H1 (cell line): ENCODE measurements at regions not wholly inside any gene's neighbourhood (a gene's known extent, or its start where the extent isn't known, plus 50 kb on each side); places are given as distances from the start of the nearest gene placed in this dataset.

Experiments
- BACH1 ChIP-seq: IDR thresholded peaks from 2 replicates; pipeline ENCODE4 v1.6.1; 2012; ENCODE audit warnings: low read length, improper control_type of control experiment
- BCL11A ChIP-seq, 2 experiments: IDR thresholded peaks; one replicate each; pipeline ENCODE4 v1.6.1; 2011; ENCODE audit warnings: low read depth in 2 of 2, low read length in 2 of 2, mild to moderate bottlenecking in 2 of 2
- CBX8 ChIP-seq: fragments of 300-800, 300-1000 bp; sonication (generic); IDR thresholded peaks from 2 replicates; pipeline ENCODE4 v1.7.1; 2016; ENCODE audit warnings: low read depth, low read length, borderline replicate concordance
- CEBPB ChIP-seq: IDR thresholded peaks from 2 replicates; pipeline ENCODE4 v1.6.1; 2012; ENCODE audit warnings: low read depth, low read length
- CHD1 ChIP-seq: IDR thresholded peaks from 2 replicates; pipeline ENCODE4 v1.6.1; 2012; ENCODE audit warnings: low read depth, low read length, improper control_type of control experiment
- CHD2 ChIP-seq: IDR thresholded peaks from 2 replicates; pipeline ENCODE4 v1.6.1; 2012; ENCODE audit warnings: low read length, improper control_type of control experiment
- CTBP2 ChIP-seq: IDR thresholded peaks from 2 replicates; pipeline ENCODE4 v1.7.0; 2011; ENCODE audit warnings: borderline replicate concordance, mild to moderate bottlenecking, moderate library complexity, mixed read lengths, low read length; ENCODE audit not compliant: insufficient read depth, insufficient read length
- EP300 ChIP-seq, 2 experiments: IDR thresholded peaks; 1 replicate in 1 of 2; 2 replicates in 1 of 2; pipeline ENCODE4 v1.6.1; 2011 to 2012; ENCODE audit warnings: low read depth in 2 of 2, low read length in 2 of 2, mild to moderate bottlenecking in 2 of 2, borderline replicate concordance in 1 of 2, inconsistent platforms in 1 of 2, moderate library complexity in 1 of 2
- GTF2F1 ChIP-seq: IDR thresholded peaks from 2 replicates; pipeline ENCODE4 v1.6.1; 2012; ENCODE audit warnings: low read depth, low read length, improper control_type of control experiment, borderline replicate concordance
- HDAC6 ChIP-seq: IDR thresholded peaks from one replicate; pipeline ENCODE4 v1.7.1; 2012; ENCODE audit warnings: low read depth, mild to moderate bottlenecking, inconsistent platforms, low read length, moderate library complexity
- KDM4A ChIP-seq: IDR thresholded peaks from one replicate; pipeline ENCODE4 v1.7.1; 2012; ENCODE audit warnings: low read depth, mild to moderate bottlenecking, moderate library complexity, low read length, inconsistent platforms; ENCODE audit not compliant: severe bottlenecking
- MAFK ChIP-seq: IDR thresholded peaks from 2 replicates; pipeline ENCODE4 v1.6.1; 2012; ENCODE audit warnings: low read depth, mild to moderate bottlenecking, improper control_type of control experiment, low read length
- MAX ChIP-seq: IDR thresholded peaks from 2 replicates; pipeline ENCODE4 v1.6.1; 2012; ENCODE audit warnings: inconsistent platforms
- POLR2A ChIP-seq, 2 experiments: IDR thresholded peaks; 1 replicate in 1 of 2; 2 replicates in 1 of 2; pipeline ENCODE4 v1.6.1; 2011; ENCODE audit warnings: low read depth in 2 of 2, low read length in 2 of 2, mild to moderate bottlenecking in 2 of 2; ENCODE audit errors: control extremely low read depth in 1 of 2
- POLR2AphosphoS5 ChIP-seq: IDR thresholded peaks from 2 replicates; pipeline ENCODE4 v1.6.1; 2011; ENCODE audit warnings: low read depth, low read length
- RBBP5 ChIP-seq: IDR thresholded peaks from 2 replicates; pipeline ENCODE4 v1.7.1; 2012; ENCODE audit warnings: low read depth, mild to moderate bottlenecking, inconsistent platforms, low read length, moderate library complexity, borderline replicate concordance
- RNF2 ChIP-seq: fragments of 200-900, 300-1000 bp; sonication (generic); IDR thresholded peaks from 2 replicates; pipeline ENCODE4 v1.7.1; 2016; ENCODE audit warnings: borderline replicate concordance, low read depth, mild to moderate bottlenecking, antibody characterized with exemption, low read length; ENCODE audit not compliant: poor library complexity, severe bottlenecking; ENCODE audit errors: missing control alignments
- RXRA ChIP-seq: IDR thresholded peaks from 2 replicates; pipeline ENCODE4 v1.6.1; 2011; ENCODE audit warnings: low read depth, mild to moderate bottlenecking, low read length, moderate library complexity; ENCODE audit not compliant: insufficient read depth
- SP1 ChIP-seq: IDR thresholded peaks from 2 replicates; pipeline ENCODE4 v1.6.1; 2011; ENCODE audit warnings: low read depth, low read length
- SP4 ChIP-seq: IDR thresholded peaks from 2 replicates; pipeline ENCODE4 v1.6.1; 2012; ENCODE audit warnings: low read length, inconsistent platforms
- TAF1 ChIP-seq: IDR thresholded peaks from 2 replicates; pipeline ENCODE4 v1.6.1; 2011; ENCODE audit warnings: mild to moderate bottlenecking, low read depth, low read length
- TAF7 ChIP-seq: optimal IDR thresholded peaks from 2 replicates; pipeline ENCODE3; 2011; ENCODE audit warnings: low read depth, mild to moderate bottlenecking, inconsistent platforms, low read length, moderate library complexity, borderline replicate concordance
- TBP ChIP-seq: IDR thresholded peaks from 2 replicates; pipeline ENCODE4 v1.6.1; 2011; ENCODE audit warnings: low read depth, low read length, improper control_type of control experiment
- TEAD4 ChIP-seq: IDR thresholded peaks from 2 replicates; pipeline ENCODE4 v1.6.1; 2012; ENCODE audit warnings: low read depth, low read length, inconsistent platforms, mixed read lengths
- TF ChIP-seq, protein P1 (sequence below): IDR thresholded peaks from 2 replicates; pipeline ENCODE4 v1.6.1; 2012; ENCODE audit warnings: low read length, inconsistent platforms

DNA sequence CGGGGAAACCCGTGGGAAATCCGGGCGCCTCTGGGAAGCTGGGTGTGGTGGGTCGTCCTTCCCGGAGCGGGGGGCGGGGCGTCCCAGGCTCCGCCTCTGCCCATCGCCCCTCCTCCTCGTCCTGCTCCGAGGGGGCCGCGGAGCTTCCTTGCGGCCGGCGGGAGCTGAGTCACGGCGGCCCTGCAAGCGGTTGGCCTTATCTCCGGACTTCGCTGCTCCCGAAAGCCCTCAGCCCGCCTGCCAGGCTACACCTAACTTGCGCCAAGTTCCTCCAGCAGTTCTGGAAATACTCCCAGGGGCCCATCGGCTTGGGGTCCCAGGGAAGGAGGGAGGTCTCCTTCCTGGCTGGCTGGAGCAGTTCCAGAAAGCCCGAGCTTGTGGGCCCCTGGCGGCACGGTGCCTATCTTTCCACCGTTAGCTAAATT is 54.1 kb upstream of the CDKN2AIPNL start (continued):
- TF ChIP-seq KDM4A = peak; percentile 42
- no peak for TF ChIP-seq CHD2
- no peak for TF ChIP-seq CEBPB
- no peak for TF ChIP-seq CTBP2
- TF ChIP-seq RNF2 = no peak
- TF ChIP-seq SP1 = no peak
- peak in 1 of 2 experiments; percentile 57; a peak in 1 of 3 replicates for TF ChIP-seq POLR2A (IDR thresholded peaks at IDR 0.05; ENCODE audit: control extremely low read depth in 1 of 2, low read depth in 2 of 2, low read length in 2 of 2)
- peak; percentile 59; the same call in 1 of the 2 replicates for TF ChIP-seq MAFK
- TF ChIP-seq HDAC6 = no peak
- TF ChIP-seq TAF1 = peak; percentile 74
- TF ChIP-seq EP300 (IDR thresholded peaks at IDR 0.05; ENCODE audit: borderline replicate concordance in 1 of 2, low read depth in 2 of 2, low read length in 2 of 2) = no peak
- peak; percentile 37 for TF ChIP-seq TAF7
- TF ChIP-seq BCL11A (IDR thresholded peaks at IDR 0.05; ENCODE audit: low read depth in 2 of 2, low read length in 2 of 2) = no peak
- peak; percentile 55 for TF ChIP-seq POLR2AphosphoS5
- TF ChIP-seq, protein P1, sequence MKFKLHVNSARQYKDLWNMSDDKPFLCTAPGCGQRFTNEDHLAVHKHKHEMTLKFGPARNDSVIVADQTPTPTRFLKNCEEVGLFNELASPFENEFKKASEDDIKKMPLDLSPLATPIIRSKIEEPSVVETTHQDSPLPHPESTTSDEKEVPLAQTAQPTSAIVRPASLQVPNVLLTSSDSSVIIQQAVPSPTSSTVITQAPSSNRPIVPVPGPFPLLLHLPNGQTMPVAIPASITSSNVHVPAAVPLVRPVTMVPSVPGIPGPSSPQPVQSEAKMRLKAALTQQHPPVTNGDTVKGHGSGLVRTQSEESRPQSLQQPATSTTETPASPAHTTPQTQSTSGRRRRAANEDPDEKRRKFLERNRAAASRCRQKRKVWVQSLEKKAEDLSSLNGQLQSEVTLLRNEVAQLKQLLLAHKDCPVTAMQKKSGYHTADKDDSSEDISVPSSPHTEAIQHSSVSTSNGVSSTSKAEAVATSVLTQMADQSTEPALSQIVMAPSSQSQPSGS = no peak
- TF ChIP-seq RBBP5 = no peak
- TF ChIP-seq TBP = peak; percentile 59; the same call in 1 of the 2 replicates
- peak; percentile 30; the same call in 1 of the 2 replicates for TF ChIP-seq SP4
- TF ChIP-seq CBX8 = no peak
- TF ChIP-seq CHD1 = no peak
- no peak for TF ChIP-seq RXRA
- TF ChIP-seq MAX = no peak
- TF ChIP-seq BACH1 = peak; percentile 69; the same call in 1 of the 2 replicates
- TF ChIP-seq GTF2F1 = no peak
- no peak for TF ChIP-seq TEAD4
